GM18505 (cell line): ENCODE measurements at regions not wholly inside any gene's neighbourhood (a gene's known extent, or its start where the extent isn't known, plus 50 kb on each side); places are given as distances from the start of the nearest gene placed in this dataset.
"Not testable (repeated sequence)": the region's sequence is repeated elsewhere in the genome, so short reads cannot be mapped to it uniquely, and the experiment has no call there.

Source experiments
- ATAC-seq: cut with Tn5 transposase; IDR thresholded peaks from one replicate; pipeline ENCODE4 v1.9.1; 2021; ENCODE audit not compliant: unreplicated experiment
- POLR2A ChIP-seq: IDR thresholded peaks from 4 replicates; pipeline ENCODE4 v1.6.1; 2011; ENCODE audit warnings: borderline replicate concordance; ENCODE audit not compliant: insufficient read depth, insufficient read length; ENCODE audit errors: extremely low read depth

GRCh38 chr1:82090104-82090503, 289.4 kb downstream of the ADGRL2 start:
- no peak for ATAC-seq
- no peak for TF ChIP-seq POLR2A

GRCh38 chr1:82086739-82087138, 286.0 kb downstream of the ADGRL2 start:
- ATAC-seq, result no peak
- TF ChIP-seq POLR2A, result no peak

- no peak for TF ChIP-seq POLR2A
- no peak for ATAC-seq
Observed at GRCh38 chr1:82079607-82080006, 278.9 kb downstream of the ADGRL2 start.

- no peak for ATAC-seq
- no peak for TF ChIP-seq POLR2A
Observed at GRCh38 chr1:82073659-82074058, 272.9 kb downstream of the ADGRL2 start.

DNA sequence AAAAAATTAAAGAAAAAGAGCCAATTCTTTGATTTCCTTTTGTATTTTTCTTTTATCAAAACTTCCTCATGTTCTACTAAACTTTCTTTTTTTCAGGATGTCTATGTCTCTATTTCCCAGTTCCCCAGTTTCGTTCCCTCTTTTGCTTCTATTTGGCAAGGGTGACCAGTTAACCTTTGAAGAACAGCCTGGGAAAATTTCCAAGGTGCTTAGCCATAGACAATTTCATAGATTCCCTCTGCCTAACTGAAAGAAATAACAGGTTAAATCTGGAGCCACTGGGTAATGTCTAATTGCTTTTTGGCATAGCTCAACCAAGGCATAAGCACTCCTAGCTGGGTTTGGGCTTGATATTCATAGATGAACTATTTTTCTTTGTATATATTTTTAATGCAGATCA, 272.3 kb downstream of the ADGRL2 start:
- TF ChIP-seq POLR2A, result no peak
- ATAC-seq, result no peak

GRCh38 chr1:82065916-82066315, 265.2 kb downstream of the ADGRL2 start:
- TF ChIP-seq POLR2A, result no peak
- ATAC-seq, result no peak

GRCh38 chr1:82064691-82065090, 264.0 kb downstream of the ADGRL2 start:
- no peak for ATAC-seq
- TF ChIP-seq POLR2A, result no peak

- TF ChIP-seq POLR2A, result no peak
- ATAC-seq, result no peak
Observed at GRCh38 chr1:82062206-82062605, 261.5 kb downstream of the ADGRL2 start.

GRCh38 chr1:82059959-82060358, 259.2 kb downstream of the ADGRL2 start:
- no peak for TF ChIP-seq POLR2A

DNA sequence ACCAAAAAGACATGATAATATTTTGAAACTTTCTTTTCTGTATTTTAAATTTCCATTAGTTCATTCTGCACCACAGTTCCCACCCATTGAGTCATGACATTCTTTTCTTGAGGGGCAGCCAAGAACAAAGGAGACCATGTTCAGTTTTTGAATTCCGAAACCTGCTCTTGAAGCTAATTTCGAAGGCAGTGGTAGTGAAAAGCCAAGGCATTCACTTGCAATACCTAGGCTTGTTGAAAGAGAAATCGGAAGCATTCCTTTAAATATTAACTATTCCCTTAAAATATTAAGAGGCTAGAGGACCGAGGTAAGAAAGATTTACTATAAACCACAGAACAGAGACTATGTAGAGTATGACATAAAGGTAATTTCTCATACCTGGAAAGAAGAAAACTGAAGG, 256.3 kb downstream of the ADGRL2 start:
- no peak for ATAC-seq
- TF ChIP-seq POLR2A, result no peak

More at GRCh38 chr1:82059959-82060358, 259.2 kb downstream of the ADGRL2 start:
- no peak for ATAC-seq

GRCh38 chr1:82055375-82055774, 254.6 kb downstream of the ADGRL2 start:
- not testable (repeated sequence) for ATAC-seq

DNA sequence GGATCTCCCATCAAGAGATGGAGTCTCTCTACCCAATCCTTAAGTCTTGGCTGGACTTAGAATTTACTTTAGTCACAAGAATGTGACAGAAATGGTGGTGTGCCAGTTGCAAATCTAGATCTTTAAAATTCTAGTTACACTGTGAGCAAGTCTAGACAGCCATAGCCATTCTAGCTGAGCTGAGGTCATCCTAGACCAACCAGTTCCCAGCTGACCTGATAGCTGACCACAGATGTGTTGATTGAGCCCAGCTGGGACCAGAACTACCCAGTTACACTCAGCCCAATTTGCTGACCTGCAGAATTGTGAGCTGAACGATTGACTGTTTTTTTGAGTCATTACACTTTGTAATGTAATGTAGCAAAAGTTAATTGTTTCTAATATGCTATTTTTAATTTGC, 251.8 kb downstream of the ADGRL2 start:
- no peak for ATAC-seq
- TF ChIP-seq POLR2A, result no peak

DNA sequence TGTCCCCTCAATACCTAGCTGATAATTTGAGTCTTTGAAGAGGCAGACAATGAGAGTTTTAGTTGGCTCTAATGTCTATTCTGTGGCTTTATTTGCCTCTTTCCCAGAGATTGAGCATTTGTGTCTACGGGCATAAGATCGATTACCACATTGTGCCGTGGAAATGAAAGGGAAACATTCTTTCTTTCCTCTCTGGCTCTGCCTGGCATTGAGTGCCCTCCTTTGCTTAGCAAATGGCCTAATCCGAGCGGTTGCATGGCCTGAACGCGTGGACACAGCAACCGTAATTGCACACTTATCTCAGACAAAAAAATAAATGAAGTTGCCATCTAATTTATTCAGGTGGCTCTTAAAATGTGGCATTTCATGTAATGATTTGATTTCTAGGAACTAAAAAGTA, 247.9 kb downstream of the ADGRL2 start:
- TF ChIP-seq POLR2A, result no peak
- ATAC-seq, result no peak

DNA sequence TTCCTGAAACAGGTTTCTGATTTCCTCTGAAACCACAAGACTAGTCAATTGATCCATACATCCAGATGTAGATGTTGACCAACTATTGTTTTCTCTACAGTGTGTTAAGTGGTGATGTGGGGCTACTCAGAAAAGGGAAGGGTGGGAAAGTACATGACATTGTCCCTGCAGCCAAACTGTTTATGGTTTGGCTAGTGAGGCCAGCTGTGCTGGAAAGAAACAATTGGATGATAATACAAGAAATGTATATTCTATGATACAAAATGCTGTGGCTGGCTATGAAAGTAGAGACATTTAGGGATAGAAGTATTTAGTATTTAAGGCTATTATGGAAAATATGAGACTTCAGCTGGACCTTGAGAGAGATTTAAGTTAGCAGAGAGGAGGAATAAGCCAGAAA, 244.5 kb downstream of the ADGRL2 start:
- TF ChIP-seq POLR2A, result no peak
- no peak for ATAC-seq

DNA sequence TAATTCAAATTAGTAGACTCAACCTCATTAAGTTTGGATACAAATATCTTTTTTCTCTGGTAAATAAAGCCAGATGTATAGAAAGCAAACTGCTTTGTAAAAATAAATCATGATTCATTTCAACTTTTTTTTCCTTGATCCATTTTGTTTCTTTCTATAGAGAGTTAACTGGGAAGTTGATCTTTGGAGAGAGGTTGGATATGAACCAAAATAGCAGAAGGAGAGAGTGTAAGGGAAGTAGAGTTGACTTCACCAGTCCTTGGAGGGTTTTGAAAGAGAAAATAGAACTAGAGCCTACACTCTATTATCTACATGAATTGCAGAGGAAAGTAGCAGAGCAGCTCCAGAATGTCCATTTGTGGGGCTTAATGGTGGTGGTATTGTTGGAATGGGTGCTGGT, 243.8 kb downstream of the ADGRL2 start:
- no peak for ATAC-seq
- TF ChIP-seq POLR2A, result no peak

- no peak for ATAC-seq
- TF ChIP-seq POLR2A, result no peak
Observed at GRCh38 chr1:82044111-82044510, 243.4 kb downstream of the ADGRL2 start.

DNA sequence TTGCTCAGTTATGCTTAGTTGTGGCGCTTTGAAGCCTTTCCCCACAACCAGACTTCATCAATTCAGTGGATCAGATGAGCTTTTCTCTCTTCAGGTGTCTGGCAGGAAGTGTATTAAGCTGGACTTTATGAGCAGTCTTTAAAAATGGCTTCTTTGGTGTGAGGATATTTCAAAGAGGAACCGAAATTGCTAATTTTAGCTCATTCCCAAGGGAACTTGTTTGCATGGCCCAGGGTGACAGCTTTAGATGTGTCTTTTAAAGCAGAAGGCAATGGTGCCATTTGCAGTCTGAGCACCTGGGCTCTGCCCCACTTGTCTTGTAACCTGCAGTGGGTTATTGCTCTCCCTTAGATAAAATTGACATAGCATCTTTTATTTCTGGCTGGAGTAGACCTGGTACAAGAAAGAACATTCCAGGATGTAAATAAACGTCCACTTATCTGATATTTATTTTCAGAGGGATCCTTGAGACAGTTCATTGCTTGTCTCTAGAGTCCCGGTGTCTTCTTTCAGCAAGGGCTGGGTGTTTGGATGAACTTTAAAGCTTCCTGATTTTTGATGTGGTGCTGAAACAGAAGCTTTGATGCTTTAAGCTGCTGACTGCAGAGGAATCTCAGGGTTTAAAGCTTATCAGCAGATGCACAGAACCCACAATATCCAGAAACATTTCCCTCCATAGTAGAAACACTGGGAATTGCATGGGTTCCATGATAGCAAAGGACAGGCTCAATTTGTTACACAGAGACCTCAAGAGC, 241.7 kb downstream of the ADGRL2 start:
- no peak for ATAC-seq
- no peak for TF ChIP-seq POLR2A
